ENCODE measurements at regions not wholly inside any gene's neighbourhood (a gene's known extent, or its start where the extent isn't known, plus 50 kb on each side); places are given as distances from the start of the nearest gene placed in this dataset.

DNA sequence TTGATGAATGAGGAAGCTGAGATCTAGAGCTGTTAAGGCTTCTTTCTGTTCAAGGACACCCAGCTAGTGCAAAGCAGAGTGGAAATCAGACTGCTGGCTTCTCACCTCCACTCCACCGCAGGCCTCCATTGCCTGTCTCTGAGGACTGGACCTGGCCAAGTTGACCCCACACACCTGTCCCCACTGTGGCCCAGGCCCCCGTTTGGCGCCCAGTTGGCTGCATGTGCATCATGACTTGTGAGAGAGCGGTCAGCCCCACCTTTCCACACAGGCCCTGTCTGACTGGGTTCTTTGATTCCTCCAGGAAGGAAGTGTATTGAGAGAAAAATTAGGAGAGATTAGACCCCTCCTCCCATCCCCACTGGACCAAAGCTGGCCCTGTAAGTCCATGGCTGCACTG is 206.3 kb upstream of the TLE3 start:
- no peak for DNase-seq (ENCODE audit: low spot score)

GRCh38 chr15:70302360-70302759 is 204.6 kb upstream of the TLE3 start:
- no peak for DNase-seq (ENCODE audit: low spot score)

DNA sequence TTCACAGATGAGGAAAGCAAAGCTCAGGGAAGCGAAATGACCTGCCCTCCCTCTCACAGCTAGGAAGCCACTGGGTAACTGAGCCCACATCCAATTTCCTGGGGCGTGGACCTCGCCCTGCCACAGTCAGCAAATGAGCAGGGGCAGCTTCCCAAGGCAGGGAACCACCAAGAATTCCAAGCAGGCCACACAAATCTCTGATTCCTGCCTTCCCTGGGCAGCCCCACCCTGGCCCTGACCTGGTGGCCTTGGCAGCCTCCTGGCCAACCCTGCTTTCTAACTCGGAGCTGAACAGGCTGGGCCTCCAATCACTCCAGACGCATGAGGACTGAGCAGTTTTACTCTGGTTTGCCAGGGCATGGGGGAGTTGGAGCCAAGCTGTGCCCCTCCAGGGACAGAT is 203.7 kb upstream of the TLE3 start:
- peak; percentile 24 for DNase-seq (ENCODE audit: low spot score)

DNA sequence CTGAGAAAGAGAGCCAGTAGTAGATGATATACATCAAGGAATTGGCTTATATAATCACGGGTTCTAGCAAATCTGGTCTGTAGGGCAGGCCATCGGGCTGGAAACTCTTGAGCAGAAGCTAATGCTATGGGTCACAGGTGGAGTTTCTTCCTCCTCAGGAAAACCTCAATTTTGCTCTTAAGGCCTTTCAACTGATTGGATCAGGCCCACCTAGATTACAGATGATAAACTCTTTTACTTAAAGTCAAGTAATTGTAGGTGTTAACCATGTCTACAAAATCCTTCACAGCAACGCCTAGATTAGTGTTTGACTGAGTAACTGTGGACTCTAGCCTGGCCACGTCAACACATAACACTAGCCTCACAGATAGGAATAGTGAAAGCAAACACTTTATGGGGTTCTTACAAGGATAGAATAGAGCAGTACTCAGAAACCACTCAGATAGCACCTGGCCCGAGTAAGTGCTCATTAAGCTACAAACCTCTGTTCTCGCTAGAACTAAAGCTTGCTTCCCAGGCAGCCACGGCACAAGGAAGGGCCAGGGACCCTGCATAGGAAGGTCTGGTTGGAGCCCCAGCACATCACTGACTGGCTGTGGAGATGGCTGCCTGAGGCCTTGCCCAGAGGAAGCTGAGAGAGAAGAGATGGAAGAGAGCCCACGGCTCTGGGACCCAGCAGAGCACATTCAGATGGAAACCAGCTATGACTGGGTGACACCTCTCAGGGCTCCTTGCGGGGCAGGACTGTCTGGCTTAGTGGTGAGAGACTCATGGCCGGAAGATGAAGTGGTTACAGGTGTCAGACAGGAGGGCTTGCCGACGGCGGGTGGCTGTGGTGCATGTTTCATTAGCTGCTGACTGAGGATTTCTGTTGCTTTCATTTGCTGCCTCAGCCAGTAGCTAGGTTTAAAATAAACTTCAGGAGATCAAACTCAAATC is 202.5 kb upstream of the TLE3 start:
- no peak for DNase-seq (ENCODE audit: low spot score)

DNA sequence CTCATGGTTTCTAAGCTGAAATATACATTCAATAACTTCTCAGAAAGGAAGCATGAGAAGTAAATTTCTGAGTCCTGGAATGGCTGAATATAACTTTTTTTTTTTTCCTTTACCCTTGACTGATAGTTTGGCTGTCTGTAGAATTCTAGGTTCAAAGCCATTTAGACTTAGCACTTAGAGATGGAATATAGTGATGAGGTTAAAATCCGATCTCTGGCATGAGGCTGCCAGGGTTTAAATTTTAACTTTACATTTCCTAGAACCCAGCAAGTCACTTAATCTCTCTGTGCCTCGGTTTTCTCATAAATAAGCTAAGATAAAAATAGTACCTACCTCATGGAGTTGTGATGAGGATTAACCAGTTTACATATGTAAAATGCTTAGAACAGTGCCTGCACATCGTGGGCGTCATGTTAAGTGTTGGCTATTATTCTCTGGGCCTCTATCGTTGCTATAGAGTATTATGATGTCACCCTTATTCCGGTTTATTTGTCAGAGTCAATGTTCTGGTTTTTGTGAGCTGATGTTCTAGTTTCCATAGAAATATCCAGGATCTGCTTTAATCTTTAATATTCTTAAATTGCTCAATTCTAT is 199.8 kb upstream of the TLE3 start:
- DNase-seq (ENCODE audit: low spot score): no peak

GRCh38 chr15:70294731-70295305 is 197.1 kb upstream of the TLE3 start:
- no peak for DNase-seq (ENCODE audit: low spot score)

DNA sequence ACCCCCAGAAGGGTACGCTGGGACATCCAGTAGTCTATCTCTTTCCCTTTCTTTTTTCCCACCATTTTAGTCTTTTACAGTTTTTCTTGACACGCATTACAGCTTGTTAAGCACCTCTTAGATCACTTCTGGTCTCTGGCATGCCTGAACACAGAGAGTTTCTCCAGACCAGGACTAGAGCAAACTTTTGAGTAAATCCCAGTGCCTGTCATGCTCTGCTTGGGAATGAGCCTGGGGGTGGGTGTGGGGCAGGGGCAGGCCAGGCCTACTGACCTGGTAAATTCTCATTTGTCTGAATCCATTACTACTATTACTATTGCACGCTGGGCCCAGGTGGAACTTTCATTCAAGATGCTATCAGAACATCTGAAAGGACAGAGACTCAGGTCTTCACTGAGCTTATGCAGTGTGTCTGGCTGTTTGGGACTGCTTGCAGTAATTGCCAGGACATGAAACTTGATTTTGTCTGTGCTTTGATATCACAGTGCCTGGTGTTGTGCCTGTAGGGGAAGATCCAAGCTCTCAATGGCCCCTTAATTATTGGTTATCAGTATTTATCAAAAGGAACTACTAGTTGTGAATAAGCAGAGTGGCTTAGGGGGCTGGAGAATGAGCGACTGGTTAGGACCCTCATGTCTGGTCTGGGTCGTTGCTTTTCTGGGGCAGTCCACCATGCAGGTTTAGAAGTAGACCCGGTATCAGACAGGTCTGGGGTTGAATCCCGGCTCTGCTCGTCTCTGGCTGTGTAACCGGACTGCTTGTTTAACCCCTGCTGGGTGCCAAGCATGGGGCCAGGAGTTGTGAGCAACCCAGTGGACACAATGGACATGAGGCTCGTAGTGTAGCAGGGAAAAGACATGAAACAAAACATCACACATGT is 196.1 kb upstream of the TLE3 start:
- DNase-seq (ENCODE audit: low spot score): no peak

DNA sequence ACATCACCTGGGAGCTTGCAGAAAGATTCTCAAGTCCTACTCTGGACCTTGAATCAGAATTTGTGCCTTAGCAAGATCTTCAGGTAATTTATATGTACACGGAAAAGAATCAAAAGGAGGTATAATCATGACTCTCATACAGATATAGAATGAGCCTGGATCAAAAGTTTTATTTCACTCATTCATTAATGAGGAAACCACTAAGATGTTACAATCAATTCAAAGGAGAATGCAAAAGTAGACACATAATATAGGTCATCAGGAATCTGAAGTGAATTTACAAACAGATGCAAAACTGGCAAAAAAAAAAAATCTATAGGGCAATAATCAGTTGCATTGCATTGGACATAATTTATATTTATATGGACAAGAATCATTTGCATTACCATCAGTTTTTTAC is 195.4 kb upstream of the TLE3 start:
- DNase-seq (ENCODE audit: low spot score): no peak

- no peak for DNase-seq (ENCODE audit: low spot score)
These were observed 194.5 kb upstream of the TLE3 start for GRCh38 chr15:70292076-70292760.

DNA sequence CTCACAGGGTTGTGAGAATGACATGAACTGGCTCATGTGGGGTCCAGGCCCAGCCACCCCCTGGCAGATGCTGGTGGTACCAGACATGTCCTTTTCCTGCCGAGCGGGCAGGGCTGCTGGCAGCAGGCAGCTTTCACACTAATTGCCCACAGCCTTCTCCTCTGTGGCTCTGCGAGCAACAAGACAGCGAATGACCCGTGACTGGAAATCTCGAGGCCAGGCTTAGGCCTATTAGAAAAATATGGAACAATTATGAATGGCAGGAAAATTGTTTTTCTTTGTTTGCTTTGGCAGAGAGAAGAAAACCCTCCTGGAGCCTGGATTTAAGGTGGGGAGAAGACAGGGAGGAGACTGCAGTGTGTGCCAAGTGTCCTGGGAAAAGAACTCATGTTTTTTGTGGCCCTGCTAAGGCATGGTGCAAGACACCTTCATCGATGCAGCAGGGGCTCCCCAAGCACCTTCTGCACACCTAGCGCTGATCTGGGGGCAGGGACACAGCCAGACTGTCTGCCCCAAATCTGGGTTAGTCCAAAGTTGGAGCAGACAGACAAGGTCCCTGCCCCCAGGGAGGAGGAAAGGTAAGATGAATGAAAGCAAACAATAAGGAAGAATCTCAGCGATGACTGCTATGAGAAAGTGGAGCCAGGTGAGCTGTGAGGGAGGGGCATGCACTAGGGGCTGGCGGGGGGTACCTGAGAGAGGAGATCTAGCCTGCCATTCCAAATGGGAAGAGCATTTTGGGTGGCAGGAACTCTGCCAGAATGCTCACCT is 193.8 kb upstream of the TLE3 start:
- no peak for DNase-seq (ENCODE audit: low spot score)

- no peak for DNase-seq (ENCODE audit: low spot score)
These were observed 193.0 kb upstream of the TLE3 start for GRCh38 chr15:70290708-70291107.

DNA sequence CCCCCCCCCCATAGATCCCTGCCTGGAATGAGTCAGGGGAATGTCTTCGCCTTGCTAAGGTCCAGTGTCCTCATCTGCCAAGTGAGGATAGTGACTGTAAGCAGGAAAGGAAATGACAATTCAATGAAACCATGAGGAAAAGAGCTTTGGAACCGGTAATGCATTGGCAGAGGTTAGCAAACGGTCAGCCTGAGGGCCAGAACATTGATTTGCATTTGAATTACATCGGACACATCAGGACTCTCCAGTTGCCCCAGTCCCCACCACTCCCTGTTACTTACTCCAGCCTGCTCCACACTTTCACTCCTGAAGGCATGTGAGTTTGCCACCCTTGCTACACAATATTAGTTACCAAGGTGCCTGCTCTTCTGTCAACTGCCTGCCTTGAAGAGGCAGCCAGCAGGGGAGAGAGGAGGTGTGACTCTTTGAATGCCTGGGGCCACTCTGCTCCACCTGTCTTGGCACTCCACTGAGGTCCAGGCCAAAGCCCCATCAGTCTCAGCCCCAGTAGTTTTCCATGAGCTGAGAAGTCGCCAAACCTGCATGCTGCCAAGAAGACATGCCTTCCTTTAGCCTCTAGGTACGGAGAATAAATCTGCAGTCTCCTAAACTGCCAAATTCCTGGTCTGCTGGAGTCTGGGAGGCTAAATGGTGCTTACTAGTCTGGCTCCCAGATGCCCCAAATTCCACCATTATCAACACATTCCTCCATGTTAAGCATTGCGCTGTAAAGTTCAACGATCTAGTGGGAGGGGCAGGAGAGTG is 191.7 kb upstream of the TLE3 start:
- no peak for DNase-seq (ENCODE audit: low spot score)

- no peak for DNase-seq (ENCODE audit: low spot score)
These were observed 188.5 kb upstream of the TLE3 start for GRCh38 chr15:70286113-70286806.

DNA sequence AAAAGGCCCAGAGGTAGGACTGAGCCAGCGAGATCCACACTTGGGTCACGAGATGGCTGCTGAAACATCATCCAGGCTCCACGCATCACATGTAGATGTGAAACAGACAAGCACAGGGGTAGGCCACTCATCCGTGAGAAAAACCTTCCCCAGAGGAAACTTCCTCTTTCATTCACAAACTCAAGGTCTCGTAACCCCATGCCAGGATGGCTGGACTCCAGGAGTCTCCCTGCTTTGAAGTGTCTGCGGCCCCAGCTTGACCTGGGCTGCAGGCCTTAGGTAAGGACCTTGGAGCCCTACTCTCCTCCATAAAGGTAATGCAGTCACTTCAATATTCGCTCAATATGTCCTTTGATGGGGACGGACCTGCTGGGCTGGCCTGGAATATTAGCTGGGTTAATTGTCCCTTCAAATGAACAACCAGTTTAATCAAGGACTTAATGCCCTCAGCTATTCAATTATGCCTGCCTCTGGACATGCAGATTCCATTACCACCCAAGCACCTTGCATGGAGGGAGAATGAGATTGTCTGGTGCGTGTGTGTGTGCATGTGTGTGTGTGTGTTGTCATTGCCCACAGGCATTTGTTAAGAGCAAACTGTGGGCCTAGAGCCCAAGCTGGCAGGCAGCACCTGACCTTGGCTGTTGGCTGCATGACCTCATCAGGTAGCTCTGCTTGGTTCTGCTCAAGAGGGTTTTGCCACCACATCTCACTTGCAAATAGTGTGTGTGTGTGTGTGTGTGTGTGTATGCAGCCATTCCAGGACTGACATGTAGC is 186.9 kb upstream of the TLE3 start:
- DNase-seq (ENCODE audit: low spot score): no peak

- DNase-seq (ENCODE audit: low spot score): no peak
These were observed 185.8 kb upstream of the TLE3 start for GRCh38 chr15:70283511-70283910.

GRCh38 chr15:70281811-70282307 is 184.1 kb upstream of the TLE3 start:
- DNase-seq (ENCODE audit: low spot score): no peak

GRCh38 chr15:70281261-70281810 is 183.6 kb upstream of the TLE3 start:
- DNase-seq (ENCODE audit: low spot score): no peak

DNA sequence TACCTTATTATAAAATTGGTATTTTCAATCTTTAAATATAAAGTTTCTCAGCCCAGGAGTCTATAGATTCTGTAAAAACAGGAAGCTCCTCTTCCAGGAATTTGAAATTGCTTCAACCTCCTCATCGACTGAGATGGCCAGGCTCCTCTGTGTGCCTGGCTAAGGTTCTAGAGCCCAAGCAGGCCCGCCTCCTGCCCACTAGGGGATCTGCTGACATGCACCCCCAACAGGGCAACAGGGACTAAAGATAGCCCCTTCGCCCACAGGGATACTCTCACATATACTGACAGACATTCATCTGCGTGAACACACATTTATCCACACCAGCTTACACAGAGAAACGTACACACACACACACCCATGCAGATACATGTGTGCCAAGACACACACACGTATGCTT is 183.1 kb upstream of the TLE3 start:
- no peak for DNase-seq (ENCODE audit: low spot score)
